SK-N-SH (cell line): ENCODE measurements at regions not wholly inside any gene's neighbourhood (a gene's known extent, or its start where the extent isn't known, plus 50 kb on each side); places are given as distances from the start of the nearest gene placed in this dataset.

Experiments
- CTCF ChIA-PET: fragments of 300-600, 350-600 bp; formaldehyde crosslinking; extraction: SDS; loops from one replicate; lab custom pipeline; 2021; lab: Yijun Ruan, JAX
- POLR2A ChIA-PET: fragments of 350-600 bp; sonication (Branson Sonifier 250); formaldehyde crosslinking; extraction: SDS; loops from one replicate; lab custom pipeline; 2020; ENCODE audit warnings: antibody characterized with exemption, inconsistent platforms; lab: Yijun Ruan, JAX
- DNase-seq: peaks from one replicate; pipeline ENCODE4 v3.0.0; 2012
- H2AFZ ChIP-seq: fragments of 200-600 bp; sonication (generic); 2 replicates; pipeline ENCODE4 v1.8.1; 2016; ENCODE audit warnings: antibody characterized with exemption, mild to moderate bottlenecking, low read depth
- H3F3A ChIP-seq: fragments of 200-600 bp; sonication (generic); replicated peaks from 2 replicates; pipeline ENCODE3; 2016; ENCODE audit warnings: antibody characterized with exemption, mild to moderate bottlenecking; ENCODE audit not compliant: insufficient read depth
- H3K27ac ChIP-seq, 2 experiments: fragments of 200-500 bp in 1 of 2; fragments of 200-600 bp in 1 of 2; sonication (Bioruptor generic) in 1 of 2; sonication (generic), shearing (Covaris generic) in 1 of 2; 2 replicates each; pipeline versions ENCODE4 v1.5.1 to v1.6.1; 2014 to 2016; ENCODE audit warnings: low read depth in 2 of 2, inconsistent platforms in 1 of 2, low read length in 1 of 2, mild to moderate bottlenecking in 1 of 2, mixed read lengths in 1 of 2
- H3K27me3 ChIP-seq: fragments of 200-600 bp; sonication (generic), shearing (Covaris generic); 2 replicates; pipeline ENCODE4 v1.6.1; 2016; ENCODE audit warnings: mixed run types; ENCODE audit not compliant: insufficient read depth
- H3K36me3 ChIP-seq, 2 experiments: fragments of 200-500 bp in 1 of 2; fragments of 200-600 bp in 1 of 2; sonication (Bioruptor generic) in 1 of 2; sonication (generic) in 1 of 2; replicated peaks in 1 of 2; 2 replicates each; pipeline versions ENCODE3 to v1.5.1; 2014 to 2016; ENCODE audit warnings: low read length in 1 of 2, mild to moderate bottlenecking in 1 of 2; ENCODE audit not compliant: insufficient read depth in 2 of 2, control insufficient read depth in 1 of 2
- H3K4me1 ChIP-seq, 2 experiments: fragments of 200-500 bp in 1 of 2; fragments of 200-600 bp in 1 of 2; sonication (Bioruptor generic) in 1 of 2; sonication (generic), shearing (Covaris generic) in 1 of 2; 2 replicates each; pipeline versions ENCODE4 v1.5.1 to v1.6.1; 2014 to 2016; ENCODE audit warnings: low read depth in 1 of 2, low read length in 1 of 2, mixed run types in 1 of 2; ENCODE audit not compliant: insufficient read depth in 2 of 2, control insufficient read depth in 1 of 2
- H3K4me2 ChIP-seq: fragments of 200-600 bp; sonication (generic), shearing (Covaris generic); 2 replicates; pipeline ENCODE4 v1.6.1; 2017; ENCODE audit warnings: mixed run types
- H3K4me3 ChIP-seq, 2 experiments: fragments of 200-500 bp in 1 of 2; fragments of 200-600 bp in 1 of 2; sonication (Bioruptor generic) in 1 of 2; sonication (generic), shearing (Covaris generic) in 1 of 2; 2 replicates each; pipeline versions ENCODE4 v1.5.1 to v1.8.1; 2014 to 2016; ENCODE audit warnings: low read depth in 2 of 2, inconsistent platforms in 1 of 2, low read length in 1 of 2, mild to moderate bottlenecking in 1 of 2, mixed read lengths in 1 of 2, moderate library complexity in 1 of 2
- H3K79me2 ChIP-seq: fragments of 200-600 bp; sonication (generic); 2 replicates; pipeline ENCODE4 v1.8.1; 2017; ENCODE audit warnings: mild to moderate bottlenecking; ENCODE audit not compliant: insufficient read depth
- H3K9ac ChIP-seq: fragments of 200-600 bp; sonication (generic); 2 replicates; pipeline ENCODE4 v1.6.1; 2017; ENCODE audit warnings: mixed run types
- H3K9me2 ChIP-seq: fragments of 200-600 bp; sonication (generic); 2 replicates; pipeline ENCODE4 v1.6.1; 2017; ENCODE audit warnings: mixed run types
- H3K9me3 ChIP-seq: fragments of 200-600 bp; sonication (generic); 2 replicates; pipeline ENCODE4 v1.6.1; 2017; ENCODE audit warnings: mixed run types, mild to moderate bottlenecking, moderate library complexity
- H4K20me1 ChIP-seq: fragments of 200-600 bp; sonication (generic); 2 replicates; pipeline ENCODE4 v1.6.1; 2017; ENCODE audit warnings: mild to moderate bottlenecking, mixed run types; ENCODE audit not compliant: insufficient read depth
- CHD2 ChIP-seq: fragments of 150-350 bp; IDR thresholded peaks from 2 replicates; pipeline ENCODE4 v1.6.1; 2018; ENCODE audit warnings: low read length; ENCODE audit not compliant: partially characterized antibody
- EP300 ChIP-seq, 2 experiments: IDR thresholded peaks; 2 replicates each; pipeline versions ENCODE4 v1.4.0 to v1.6.1; 2012; ENCODE audit warnings: borderline replicate concordance in 1 of 2, low read depth in 1 of 2, low read length in 1 of 2
- FOSL2 ChIP-seq: IDR thresholded peaks from 2 replicates; pipeline ENCODE4 v1.4.0; 2012; ENCODE audit warnings: low read depth, mild to moderate bottlenecking, moderate library complexity, borderline replicate concordance
- FOXM1 ChIP-seq: IDR thresholded peaks from 2 replicates; pipeline ENCODE4 v1.4.0; 2012; ENCODE audit warnings: low read depth, mild to moderate bottlenecking
- GABPA ChIP-seq: IDR thresholded peaks from 2 replicates; pipeline ENCODE4 v1.4.0; 2012; ENCODE audit warnings: low read depth, mild to moderate bottlenecking
- JUND ChIP-seq: IDR thresholded peaks from 2 replicates; pipeline ENCODE4 v1.4.0; 2012
- MAX ChIP-seq: IDR thresholded peaks from 2 replicates; pipeline ENCODE4 v1.4.0; 2012; ENCODE audit warnings: low read depth
- NRF1 ChIP-seq: IDR thresholded peaks from 2 replicates; pipeline ENCODE4 v1.6.1; 2012; ENCODE audit warnings: low read depth, mild to moderate bottlenecking, low read length
- PBX3 ChIP-seq: IDR thresholded peaks from 2 replicates; pipeline ENCODE4; 2012
- RAD21 ChIP-seq: IDR thresholded peaks from 2 replicates; pipeline ENCODE4 v1.6.1; 2012; ENCODE audit warnings: mild to moderate bottlenecking, low read length
- REST ChIP-seq: IDR thresholded peaks from 2 replicates; pipeline ENCODE4 v1.6.1; 2012; ENCODE audit warnings: mild to moderate bottlenecking, low read depth, low read length, moderate library complexity
- RXRA ChIP-seq: IDR thresholded peaks from 2 replicates; pipeline ENCODE4 v1.4.0; 2012; ENCODE audit warnings: low read depth, mild to moderate bottlenecking, borderline replicate concordance
- SMC3 ChIP-seq: IDR thresholded peaks from 2 replicates; pipeline ENCODE4 v1.6.1; 2012; ENCODE audit warnings: low read depth, low read length, improper control_type of control experiment
- TCF12 ChIP-seq: IDR thresholded peaks from 2 replicates; pipeline ENCODE4 v1.4.0; 2012
- USF1 ChIP-seq: IDR thresholded peaks from 2 replicates; pipeline ENCODE4 v1.4.0; 2012; ENCODE audit warnings: low read depth, borderline replicate concordance
- YY1 ChIP-seq: IDR thresholded peaks from 2 replicates; pipeline ENCODE4 v1.4.0; 2012; ENCODE audit warnings: low read depth, mild to moderate bottlenecking
- WGBS: methylation state at CpG from one replicate; pipeline ENCODE4 v1.1.6; 2017; ENCODE audit warnings: low lambda C conversion rate; 5-methylcytosine and 5-hydroxymethylcytosine counted together

GRCh38 chr2:144922519-144922918 is 402.6 kb upstream of the ZEB2 start:
- ChIA-PET CTCF (interaction anchor here (0.7 kb wide), 1 partner anchor 32 kb away, joined by 3 read pairs; no protein-coding TSS in a partner anchor), POLR2A (no interaction called here)
- no peak overlapping the region for H3K27ac ChIP-seq
- H3K4me1 ChIP-seq, result no peaks in the 10 kb centered on the region; a peak in 1 of 4 replicates
- H3K27me3 ChIP-seq, result no peaks in the 10 kb centered on the region
- H3K9ac ChIP-seq, result no peak overlapping the region
- H3K4me3 ChIP-seq, result no peak overlapping the region
- peaks cover 0 to 2% of the 10 kb centered on the region in 2 experiments for H3K36me3 ChIP-seq
- 0 out of 2 replicates have a peak, but pooled peaks cover 14% of the 10 kb centered on the region for H3K9me3 ChIP-seq
- no peak overlapping the region for H2AFZ ChIP-seq
- no peaks in the 10 kb centered on the region for H3F3A ChIP-seq
- H4K20me1 ChIP-seq, result no peaks in the 10 kb centered on the region
- TF ChIP-seq RXRA (no peak), PBX3 (no peak), EP300 (IDR thresholded peaks at IDR 0.05; ENCODE audit: borderline replicate concordance in 1 of 2, low read depth in 1 of 2, low read length in 1 of 2) (no peak), FOSL2 (no peak), NRF1 (no peak), TCF12 (no peak), JUND (no peak), CHD2 (no peak), USF1 (no peak), FOXM1 (no peak), YY1 (no peak)
- no peak overlapping the region for H3K4me2 ChIP-seq
- DNase-seq, result no peak
- WGBS, result 83% methylated on average over 2 of the region's 2 CpGs
- no peaks in the 10 kb centered on the region for H3K9me2 ChIP-seq
- H3K79me2 ChIP-seq, result no peaks in the 10 kb centered on the region

GRCh38 chr2:144920755-144921530 is 401.0 kb upstream of the ZEB2 start:
- POLR2A ChIA-PET, result no interaction called here

More at GRCh38 chr2:144920755-144921530, 401.0 kb upstream of the ZEB2 start:
- no peaks in the 10 kb centered on the region; a peak in 1 of 4 replicates for H3K4me1 ChIP-seq
- no peaks in the 10 kb centered on the region for H3K9me2 ChIP-seq
- 96% methylated on average over 3 of the region's 3 CpGs for WGBS
- H3F3A ChIP-seq, result no peaks in the 10 kb centered on the region
- no peak overlapping the region for H3K9ac ChIP-seq
- no peak overlapping the region for H3K27ac ChIP-seq
- no peak overlapping the region for H3K4me3 ChIP-seq
- H3K79me2 ChIP-seq, result no peaks in the 10 kb centered on the region
- H2AFZ ChIP-seq, result 0 out of 2 replicates have a peak overlapping the region, but pooled peaks have one; percentile 33
- no peaks in the 10 kb centered on the region for H4K20me1 ChIP-seq
- TF ChIP-seq GABPA (no peak), SMC3 (no peak), RAD21 (no peak), REST (no peak), FOXM1 (no peak), MAX (no peak), TCF12 (no peak)
- TF ChIP-seq, all 33 proteins: peak for 0
- 0 out of 2 replicates have a peak, but pooled peaks cover 7% of the 10 kb centered on the region for H3K9me3 ChIP-seq
- H3K36me3 ChIP-seq, result no peaks in the 10 kb centered on the region
- no peak overlapping the region for H3K4me2 ChIP-seq
- no peaks in the 10 kb centered on the region for H3K27me3 ChIP-seq
- CTCF ChIA-PET, result no interaction called here
- DNase-seq, result no peak
